AG10803 (cell line): ENCODE measurements at regions not wholly inside any gene's neighbourhood (a gene's known extent, or its start where the extent isn't known, plus 50 kb on each side); places are given as distances from the start of the nearest gene placed in this dataset.

Experiments
- DNase-seq: peaks from one replicate; pipeline ENCODE4 v3.0.0; 2010; ENCODE audit warnings: low read depth
- H3K4me3 ChIP-seq: 2 replicates; pipeline ENCODE4 v1.5.1; 2011; ENCODE audit warnings: mild to moderate bottlenecking, low read length, control low read depth
- TF ChIP-seq, protein P1 (sequence below): conservative IDR thresholded peaks from 2 replicates; pipeline ENCODE4 v1.5.1; 2011; ENCODE audit warnings: mild to moderate bottlenecking, low read length, control low read depth, inconsistent platforms

DNA sequence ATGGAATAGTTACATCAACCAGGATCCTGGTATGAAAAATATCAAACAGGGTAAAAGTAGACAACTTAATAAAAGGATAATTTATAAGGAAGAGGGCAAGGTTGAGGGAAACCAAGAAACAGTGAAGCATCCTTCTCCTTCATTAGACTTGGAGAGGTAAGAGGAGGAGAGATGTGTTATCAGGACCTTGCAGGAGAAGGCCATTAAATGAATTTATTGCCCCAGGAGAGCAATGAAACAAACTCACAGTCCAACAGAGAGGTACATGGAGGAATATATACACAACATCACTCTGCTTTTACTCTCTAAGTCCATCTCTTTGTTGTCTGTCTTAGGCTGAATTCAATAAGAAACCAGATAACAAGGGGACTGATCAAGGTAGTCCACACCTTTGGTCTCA lies 966.2 kb downstream of the SORCS1 start:
- TF ChIP-seq, protein P1, sequence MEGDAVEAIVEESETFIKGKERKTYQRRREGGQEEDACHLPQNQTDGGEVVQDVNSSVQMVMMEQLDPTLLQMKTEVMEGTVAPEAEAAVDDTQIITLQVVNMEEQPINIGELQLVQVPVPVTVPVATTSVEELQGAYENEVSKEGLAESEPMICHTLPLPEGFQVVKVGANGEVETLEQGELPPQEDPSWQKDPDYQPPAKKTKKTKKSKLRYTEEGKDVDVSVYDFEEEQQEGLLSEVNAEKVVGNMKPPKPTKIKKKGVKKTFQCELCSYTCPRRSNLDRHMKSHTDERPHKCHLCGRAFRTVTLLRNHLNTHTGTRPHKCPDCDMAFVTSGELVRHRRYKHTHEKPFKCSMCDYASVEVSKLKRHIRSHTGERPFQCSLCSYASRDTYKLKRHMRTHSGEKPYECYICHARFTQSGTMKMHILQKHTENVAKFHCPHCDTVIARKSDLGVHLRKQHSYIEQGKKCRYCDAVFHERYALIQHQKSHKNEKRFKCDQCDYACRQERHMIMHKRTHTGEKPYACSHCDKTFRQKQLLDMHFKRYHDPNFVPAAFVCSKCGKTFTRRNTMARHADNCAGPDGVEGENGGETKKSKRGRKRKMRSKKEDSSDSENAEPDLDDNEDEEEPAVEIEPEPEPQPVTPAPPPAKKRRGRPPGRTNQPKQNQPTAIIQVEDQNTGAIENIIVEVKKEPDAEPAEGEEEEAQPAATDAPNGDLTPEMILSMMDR: no peak
- no peak for DNase-seq
- no peak overlapping the region for H3K4me3 ChIP-seq

DNA sequence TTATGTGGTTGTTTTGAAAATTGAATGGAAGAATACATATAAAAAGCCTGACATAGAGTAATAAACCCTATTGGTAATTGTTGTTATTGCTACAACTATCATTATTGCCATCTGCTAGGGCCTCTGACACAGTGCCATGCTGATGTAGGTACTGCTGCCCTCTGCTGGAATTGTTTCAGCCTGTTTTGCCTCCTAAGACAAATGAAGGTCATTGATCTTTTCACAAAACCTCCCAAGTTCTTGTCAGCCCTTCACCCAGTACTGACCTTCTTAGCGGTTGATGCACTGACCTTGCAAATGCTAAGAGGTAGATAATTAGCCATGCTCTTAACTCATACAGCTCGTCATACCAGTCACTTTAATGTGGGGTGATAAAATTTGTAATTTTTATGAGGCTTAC lies 975.2 kb downstream of the SORCS1 start:
- TF ChIP-seq, protein P1: peak; percentile 56
- no peak overlapping the region for H3K4me3 ChIP-seq
- DNase-seq: peak; percentile 32

GRCh38 chr10:106185951-106186350 lies 978.6 kb downstream of the SORCS1 start:
- TF ChIP-seq, protein P1: no peak
- DNase-seq: peak; percentile 69
- H3K4me3 ChIP-seq: no peak overlapping the region

- TF ChIP-seq, protein P1: no peak
- H3K4me3 ChIP-seq: no peak overlapping the region
- DNase-seq: no peak
These were observed 981.5 kb downstream of the SORCS1 start for GRCh38 chr10:106183041-106183440.

GRCh38 chr10:106182542-106182941 lies 982.0 kb downstream of the SORCS1 start:
- TF ChIP-seq, protein P1: no peak
- no peak for DNase-seq
- no peak overlapping the region for H3K4me3 ChIP-seq

- TF ChIP-seq, protein P1: no peak
- peak; percentile 77 for DNase-seq
- no peak overlapping the region for H3K4me3 ChIP-seq
These were observed 983.0 kb downstream of the SORCS1 start for GRCh38 chr10:106181501-106181900.

DNA sequence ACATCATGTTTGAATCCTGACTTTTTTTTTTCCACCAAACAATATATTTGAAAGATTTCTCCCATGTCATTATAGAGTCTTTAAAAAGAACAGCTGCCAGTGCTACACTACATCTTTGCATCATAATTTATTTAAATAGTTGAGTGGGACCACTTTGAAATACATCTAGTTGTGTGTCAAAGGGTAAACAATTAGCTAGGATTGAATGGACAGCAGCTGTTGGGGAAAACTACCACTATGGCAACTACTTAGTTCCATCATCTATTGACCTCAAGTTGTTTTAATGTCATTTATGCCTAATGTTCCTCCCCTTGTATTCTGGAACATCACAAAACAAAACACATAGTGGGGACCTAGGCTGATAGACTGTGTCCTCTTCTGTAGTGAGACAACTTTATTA lies 985.1 kb downstream of the SORCS1 start:
- H3K4me3 ChIP-seq: no peak overlapping the region
- DNase-seq: no peak
- TF ChIP-seq, protein P1: no peak
